HG03442 (cell line): ENCODE measurements at regions not wholly inside any gene's neighbourhood (a gene's known extent, or its start where the extent isn't known, plus 50 kb on each side); places are given as distances from the start of the nearest gene placed in this dataset.

Experiments
- ATAC-seq: cut with Tn5 transposase; IDR thresholded peaks from one replicate; pipeline ENCODE4 v1.9.1; 2021; ENCODE audit warnings: mild to moderate bottlenecking, moderate library complexity; ENCODE audit not compliant: unreplicated experiment

DNA sequence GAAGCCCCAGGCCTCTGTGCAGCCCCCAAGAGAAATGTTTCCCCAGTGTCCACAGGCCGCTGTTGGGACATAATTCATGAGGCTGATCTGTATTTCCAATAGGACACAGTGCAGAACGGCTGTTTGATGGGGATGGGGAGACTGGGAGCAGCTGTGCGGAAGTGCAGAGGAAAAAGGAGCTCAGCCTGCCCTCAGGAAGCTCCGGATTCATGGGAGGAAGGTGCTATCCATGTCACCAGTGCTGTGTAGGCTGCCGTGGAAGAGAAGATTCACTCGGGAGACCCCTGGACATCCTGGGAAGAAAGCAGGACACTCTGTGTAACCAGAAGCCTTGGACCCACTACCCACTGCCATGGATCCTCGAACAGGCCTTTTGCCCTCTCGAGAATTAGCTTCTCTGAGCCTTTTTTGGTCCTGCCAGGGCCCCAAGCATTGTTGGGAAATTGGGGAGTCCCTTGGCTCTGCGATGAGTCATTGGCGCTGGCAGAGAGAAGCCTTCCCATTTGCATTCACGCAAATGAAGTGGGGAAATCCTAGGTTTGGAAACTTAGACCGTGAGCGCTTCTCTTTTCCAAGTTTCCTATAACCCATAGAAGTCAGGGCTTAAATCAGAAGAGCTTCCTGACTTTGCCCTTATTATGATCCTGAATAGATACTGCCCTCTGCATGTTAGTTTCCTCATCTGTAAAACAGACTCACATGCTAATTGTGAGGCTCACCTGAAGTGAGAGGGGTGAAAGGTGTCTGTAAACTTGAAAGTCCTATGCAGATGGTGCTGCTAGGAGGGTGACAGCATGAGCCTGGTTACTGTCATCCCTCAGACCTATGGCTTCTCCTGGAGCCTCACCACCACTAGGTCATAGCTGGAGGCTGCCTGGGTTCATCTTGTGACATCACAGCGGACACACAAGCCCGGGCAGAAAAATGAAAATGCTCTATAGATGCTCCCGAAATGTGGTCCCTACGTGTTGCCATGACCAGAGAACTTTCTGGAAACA lies 229.2 kb upstream of the B3GAT1 start:
- no peak for ATAC-seq

- no peak for ATAC-seq
These were observed 228.5 kb upstream of the B3GAT1 start for GRCh38 chr11:134640536-134640935.

GRCh38 chr11:134639586-134640330 lies 227.7 kb upstream of the B3GAT1 start:
- no peak for ATAC-seq

- no peak for ATAC-seq
These were observed 226.9 kb upstream of the B3GAT1 start for GRCh38 chr11:134638796-134639430.

DNA sequence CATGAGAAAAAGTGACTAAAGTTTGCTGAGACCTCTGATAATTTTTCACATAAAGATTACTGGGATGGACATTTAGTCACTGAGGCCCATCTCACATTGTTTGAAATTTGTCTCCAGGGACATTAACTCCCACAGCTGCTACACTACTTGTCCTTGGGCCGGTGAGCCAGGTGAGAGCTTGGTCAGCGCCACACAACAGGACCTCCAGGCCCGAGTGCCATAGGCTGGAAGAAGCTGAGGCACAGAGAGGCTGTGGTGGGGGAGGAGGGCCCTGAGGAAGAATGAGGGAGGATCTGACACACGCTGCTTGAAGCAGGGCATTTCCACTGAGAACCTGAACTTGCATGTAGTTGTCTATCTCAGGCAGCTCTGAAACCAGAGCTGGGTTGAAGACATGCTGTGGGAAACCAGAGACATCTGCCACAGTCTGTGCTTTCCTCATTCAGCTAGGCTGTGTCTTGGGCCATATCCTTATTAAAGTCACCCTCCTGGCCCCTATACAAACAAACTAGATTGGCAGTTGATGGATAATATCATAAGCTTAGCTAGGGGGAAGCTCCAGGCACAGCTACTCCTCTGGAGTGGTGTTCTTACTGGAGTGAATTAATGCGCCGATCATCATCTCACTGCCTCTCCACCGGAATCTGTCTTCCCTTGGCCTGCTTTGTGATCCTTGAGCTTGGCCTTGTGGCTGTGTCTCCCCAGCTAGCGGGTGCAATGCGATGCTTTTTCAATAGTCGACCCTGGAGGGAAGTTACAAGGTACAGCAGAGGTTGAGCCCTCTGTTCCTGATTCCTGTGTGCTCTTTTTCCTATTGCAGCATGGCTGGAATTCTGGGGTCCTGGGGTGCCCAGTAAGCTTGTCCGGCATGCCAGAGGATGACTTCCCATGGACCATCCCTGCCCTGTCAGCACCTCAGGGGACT lies 225.3 kb upstream of the B3GAT1 start:
- ATAC-seq, result no peak

DNA sequence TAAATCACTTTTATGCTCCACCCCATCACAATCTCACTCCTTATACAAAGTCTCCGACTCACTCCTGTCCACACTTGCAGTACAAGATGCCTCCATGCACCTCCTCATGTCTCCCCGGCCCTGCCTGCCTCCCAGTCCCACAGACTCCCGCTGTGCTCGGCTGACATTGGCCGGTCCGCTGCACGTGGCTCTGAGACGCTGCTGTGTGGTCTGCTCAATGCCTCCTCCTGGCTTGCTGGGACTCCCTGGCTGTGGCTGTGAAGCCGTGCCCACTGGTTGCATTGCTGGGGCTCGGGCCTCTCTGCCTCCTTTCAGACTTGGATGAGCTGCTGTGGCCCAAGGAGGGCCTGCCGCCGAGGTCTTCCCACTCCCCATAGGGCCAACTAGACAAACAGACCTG lies 224.0 kb upstream of the B3GAT1 start:
- no peak for ATAC-seq

- ATAC-seq, result no peak
These were observed 223.1 kb upstream of the B3GAT1 start for GRCh38 chr11:134634897-134635831.

DNA sequence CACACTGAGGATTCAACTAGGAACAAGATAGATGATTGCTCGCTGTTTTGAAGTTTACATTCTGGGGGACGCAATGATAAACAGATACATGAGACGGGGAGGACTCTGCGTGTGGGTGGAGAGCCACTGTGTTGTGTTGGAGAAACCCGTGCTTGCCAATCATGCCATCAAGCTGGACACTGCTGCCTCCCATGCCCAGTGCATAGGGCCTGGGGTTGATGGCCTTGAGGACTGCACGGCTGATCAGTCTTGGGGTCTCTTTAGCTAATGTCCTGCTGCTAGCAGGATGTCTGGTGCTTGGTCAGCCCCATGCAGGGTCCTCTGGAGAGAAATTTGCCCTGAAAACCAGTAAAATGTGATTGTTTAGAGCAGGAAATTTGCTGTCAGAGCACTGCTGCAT lies 221.2 kb upstream of the B3GAT1 start:
- no peak for ATAC-seq

- no peak for ATAC-seq
These were observed 220.5 kb upstream of the B3GAT1 start for GRCh38 chr11:134632347-134633119.

- ATAC-seq, result no peak
These were observed 218.8 kb upstream of the B3GAT1 start for GRCh38 chr11:134630861-134631260.

DNA sequence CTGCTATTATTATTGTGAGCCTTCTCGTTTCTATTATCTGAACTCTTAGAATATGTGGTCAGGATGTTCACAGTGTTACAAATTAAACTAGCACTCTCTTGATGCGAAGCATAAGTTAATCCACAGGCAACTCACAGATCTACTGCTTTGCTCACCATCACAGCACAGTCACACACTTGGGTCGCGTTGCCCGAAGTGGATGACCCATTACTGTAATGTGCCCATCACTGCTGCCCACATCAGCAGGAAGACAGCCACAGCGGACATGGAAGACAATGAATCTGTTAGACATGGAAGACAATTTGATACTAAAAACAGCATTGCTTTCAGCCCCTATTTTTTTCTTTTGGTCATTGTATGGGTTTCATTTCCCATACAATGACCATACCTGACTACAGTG lies 216.4 kb upstream of the B3GAT1 start:
- ATAC-seq, result no peak

GRCh38 chr11:134626032-134626431 lies 214.0 kb upstream of the B3GAT1 start:
- ATAC-seq, result no peak

- no peak for ATAC-seq
These were observed 213.6 kb upstream of the B3GAT1 start for GRCh38 chr11:134625631-134626030.

DNA sequence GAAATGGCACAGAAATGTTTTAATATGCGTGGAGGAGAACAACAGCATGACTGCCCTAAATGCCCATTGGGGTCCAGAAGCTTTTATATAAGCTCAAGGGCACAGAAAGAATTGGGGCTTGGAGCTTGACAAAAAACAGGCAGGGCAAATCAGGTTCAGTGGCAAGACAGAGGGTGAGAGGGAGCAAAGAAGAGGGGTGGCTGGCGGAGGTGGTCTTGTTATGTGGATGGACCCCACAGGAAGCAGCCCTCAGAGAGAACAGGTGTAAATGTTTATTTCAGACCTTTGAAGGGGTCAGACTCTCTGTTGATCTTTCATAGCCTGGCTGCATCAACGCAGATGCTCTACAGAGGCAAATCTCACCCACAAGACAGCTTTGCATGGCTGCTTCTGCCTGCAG lies 213.1 kb upstream of the B3GAT1 start:
- no peak for ATAC-seq

GRCh38 chr11:134624166-134624920 lies 212.3 kb upstream of the B3GAT1 start:
- ATAC-seq, result no peak

DNA sequence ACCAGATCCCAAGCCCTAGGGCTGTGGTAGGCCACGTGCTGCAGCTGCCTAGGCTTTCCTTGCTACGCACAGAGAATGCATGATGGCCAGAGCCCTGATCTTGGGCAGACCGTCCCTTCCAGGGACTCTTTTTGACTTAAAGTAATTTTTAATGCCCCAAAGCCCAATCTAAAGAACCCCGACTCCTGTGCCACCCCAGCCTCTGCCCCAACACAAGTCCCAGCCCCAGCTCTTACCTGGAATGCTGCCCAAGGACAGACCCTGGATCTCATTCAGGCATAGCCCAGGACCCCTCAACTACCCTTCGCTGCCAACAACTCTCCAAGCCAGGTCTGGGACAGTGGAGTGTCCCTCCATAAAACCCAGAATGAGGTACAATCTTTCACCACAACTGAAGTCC lies 211.7 kb upstream of the B3GAT1 start:
- no peak for ATAC-seq

- no peak for ATAC-seq
These were observed 210.4 kb upstream of the B3GAT1 start for GRCh38 chr11:134622458-134622857.

DNA sequence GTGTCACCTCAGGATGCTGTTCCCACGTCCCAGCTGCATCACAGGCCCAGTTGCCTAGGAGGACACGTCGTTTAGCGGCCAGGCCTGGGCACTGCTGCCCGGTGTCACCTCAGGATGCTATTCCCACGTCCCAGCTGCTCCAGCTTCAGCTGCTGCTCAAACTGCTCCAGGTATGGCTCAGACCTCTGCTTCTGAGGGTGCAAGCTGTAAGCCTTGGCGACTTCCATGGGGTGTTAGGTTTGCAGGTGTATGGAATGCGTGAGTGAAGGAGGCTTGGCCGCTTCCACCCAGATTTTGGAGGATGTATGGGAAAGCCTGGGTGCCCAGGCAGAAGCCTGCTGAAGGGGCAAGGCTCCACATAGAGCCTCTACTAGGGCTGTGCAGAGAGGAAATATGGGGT lies 205.3 kb upstream of the B3GAT1 start:
- ATAC-seq, result no peak
